22Rv1 (cell line): ENCODE measurements at regions not wholly inside any gene's neighbourhood (a gene's known extent, or its start where the extent isn't known, plus 50 kb on each side); places are given as distances from the start of the nearest gene placed in this dataset.

Experiments used
- H3K27ac ChIP-seq: fragments of 450-650 bp; 2 replicates; pipeline ENCODE4 v1.5.1; 2017
- CTCF ChIP-seq: fragments of 450-650 bp; IDR thresholded peaks from 2 replicates; pipeline ENCODE4 v1.5.1; 2017; ENCODE audit warnings: mild to moderate bottlenecking
- ZFX ChIP-seq: fragments of 450-650 bp; IDR thresholded peaks from 2 replicates; pipeline ENCODE4 v1.6.1; 2017; ENCODE audit warnings: antibody characterized with exemption, borderline replicate concordance

- H3K27ac ChIP-seq: no peak overlapping the region
- TF ChIP-seq ZFX: no peak
- no peak for TF ChIP-seq CTCF
These were observed 532.6 kb upstream of the JARID2 start for GRCh38 chr6:14713008-14713960.

- TF ChIP-seq CTCF (no peak), ZFX (no peak)
- no peak overlapping the region for H3K27ac ChIP-seq
These were observed 531.8 kb upstream of the JARID2 start for GRCh38 chr6:14713966-14714631.

GRCh38 chr6:14715076-14715475 lies 530.8 kb upstream of the JARID2 start:
- H3K27ac ChIP-seq: no peak overlapping the region
- TF ChIP-seq ZFX: no peak
- TF ChIP-seq CTCF: no peak

- no peak for TF ChIP-seq CTCF
- TF ChIP-seq ZFX: no peak
These were observed 529.2 kb upstream of the JARID2 start for GRCh38 chr6:14716499-14717146.

GRCh38 chr6:14717307-14717706 lies 528.6 kb upstream of the JARID2 start:
- TF ChIP-seq ZFX (no peak), CTCF (no peak)
- no peak overlapping the region for H3K27ac ChIP-seq

More at GRCh38 chr6:14716499-14717146, 529.2 kb upstream of the JARID2 start:
- H3K27ac ChIP-seq: no peak overlapping the region

GRCh38 chr6:14718861-14719260 lies 527.0 kb upstream of the JARID2 start:
- no peak overlapping the region for H3K27ac ChIP-seq
- TF ChIP-seq ZFX: no peak
- TF ChIP-seq CTCF: no peak
